SHP77 (cell line): ENCODE measurements at regions not wholly inside any gene's neighbourhood (a gene's known extent, or its start where the extent isn't known, plus 50 kb on each side); places are given as distances from the start of the nearest gene placed in this dataset.
"Not testable (repeated sequence)": the region's sequence is repeated elsewhere in the genome, so short reads cannot be mapped to it uniquely, and the experiment has no call there.

Experiments used
- DNase-seq, 2 experiments: peaks; one replicate each; lab custom pipeline; 2025; lab: John Stamatoyannopoulos, UW

GRCh38 chr6:4374216-4374615 lies 238.8 kb upstream of the ECI2 start:
- DNase-seq: no peak

GRCh38 chr6:4372866-4373265 lies 237.5 kb upstream of the ECI2 start:
- no peak for DNase-seq

- no peak for DNase-seq
Measured at GRCh38 chr6:4371207-4371921, 236.0 kb upstream of the ECI2 start.

GRCh38 chr6:4370066-4370465 lies 234.7 kb upstream of the ECI2 start:
- no peak for DNase-seq

- DNase-seq: no peak
Measured at GRCh38 chr6:4369616-4370015, 234.2 kb upstream of the ECI2 start.

- no peak for DNase-seq
Measured at GRCh38 chr6:4368649-4369048, 233.3 kb upstream of the ECI2 start.

- DNase-seq: no peak
Measured at GRCh38 chr6:4367643-4368042, 232.3 kb upstream of the ECI2 start.

- DNase-seq: no peak
Measured at GRCh38 chr6:4366635-4367395, 231.4 kb upstream of the ECI2 start.

- DNase-seq: no peak
Measured at GRCh38 chr6:4365686-4366085, 230.3 kb upstream of the ECI2 start.

GRCh38 chr6:4364711-4365110 lies 229.3 kb upstream of the ECI2 start:
- DNase-seq: no peak

- no peak for DNase-seq
Measured at GRCh38 chr6:4364172-4364571, 228.8 kb upstream of the ECI2 start.

GRCh38 chr6:4363656-4364055 lies 228.3 kb upstream of the ECI2 start:
- DNase-seq: no peak

GRCh38 chr6:4362326-4362725 lies 227.0 kb upstream of the ECI2 start:
- no peak for DNase-seq

- no peak for DNase-seq
Measured at GRCh38 chr6:4360920-4361319, 225.5 kb upstream of the ECI2 start.

- no peak for DNase-seq
Measured at GRCh38 chr6:4359108-4359730, 223.8 kb upstream of the ECI2 start.

- DNase-seq: peak; percentile 86 to 95
Measured at GRCh38 chr6:4358414-4359107, 223.2 kb upstream of the ECI2 start.

- not testable (repeated sequence) for DNase-seq
Measured at GRCh38 chr6:4357660-4358152, 222.3 kb upstream of the ECI2 start.

GRCh38 chr6:4356899-4357659 lies 221.7 kb upstream of the ECI2 start:
- no peak for DNase-seq

- no peak for DNase-seq
Measured at GRCh38 chr6:4355241-4355640, 219.9 kb upstream of the ECI2 start.

GRCh38 chr6:4354181-4354580 lies 218.8 kb upstream of the ECI2 start:
- no peak for DNase-seq

GRCh38 chr6:4352731-4353130 lies 217.4 kb upstream of the ECI2 start:
- DNase-seq: no peak

- DNase-seq: no peak
Measured at GRCh38 chr6:4352322-4352669, 216.9 kb upstream of the ECI2 start.
